H9 (cell line): ENCODE measurements at regions not wholly inside any gene's neighbourhood (a gene's known extent, or its start where the extent isn't known, plus 50 kb on each side); places are given as distances from the start of the nearest gene placed in this dataset.

ENCODE experiments used
- DNase-seq: peaks from one replicate; pipeline ENCODE4 v3.0.0-alpha.2; 2017
- H2AFZ ChIP-seq: one replicate; pipeline ENCODE4 v1.6.1; 2013; ENCODE audit warnings: mild to moderate bottlenecking, low read length, control low read depth, moderate library complexity
- H2AK5ac ChIP-seq: 2 replicates; pipeline ENCODE4 v1.6.1; 2013; ENCODE audit warnings: low read length, control low read depth, mixed read lengths; ENCODE audit not compliant: insufficient read length
- H2BK120ac ChIP-seq: one replicate; pipeline ENCODE4 v1.6.1; 2013; ENCODE audit warnings: low read depth, mild to moderate bottlenecking, low read length, control low read depth, inconsistent platforms; ENCODE audit not compliant: poor library complexity, severe bottlenecking
- H2BK12ac ChIP-seq: 2 replicates; pipeline ENCODE4 v1.6.1; 2013; ENCODE audit warnings: low read length, control low read depth, mixed read lengths, low read depth; ENCODE audit not compliant: insufficient read length
- H2BK15ac ChIP-seq: 2 replicates; pipeline ENCODE4 v1.6.1; 2013; ENCODE audit warnings: low read depth, low read length, control low read depth
- H2BK20ac ChIP-seq: one replicate; pipeline ENCODE4 v1.6.1; 2013; ENCODE audit warnings: low read depth, mild to moderate bottlenecking, low read length, control low read depth, inconsistent platforms; ENCODE audit not compliant: poor library complexity, severe bottlenecking
- H2BK5ac ChIP-seq: 2 replicates; pipeline ENCODE4 v1.6.1; 2013; ENCODE audit warnings: low read length, control low read depth, mixed read lengths; ENCODE audit not compliant: insufficient read length
- H3K14ac ChIP-seq: 2 replicates; pipeline ENCODE4 v1.6.1; 2013; ENCODE audit warnings: low read length, control low read depth; ENCODE audit not compliant: insufficient read depth
- H3K18ac ChIP-seq: 2 replicates; pipeline ENCODE4 v1.6.1; 2013; ENCODE audit warnings: low read depth, mild to moderate bottlenecking, mixed read lengths, low read length, control low read depth; ENCODE audit not compliant: insufficient read length
- H3K23ac ChIP-seq: 2 replicates; pipeline ENCODE4 v1.6.1; 2013; ENCODE audit warnings: low read length, control low read depth, mixed read lengths, low read depth; ENCODE audit not compliant: insufficient read length
- H3K23me2 ChIP-seq: 2 replicates; pipeline ENCODE4 v1.6.1; 2013; ENCODE audit warnings: low read depth, mild to moderate bottlenecking, mixed read lengths, low read length, control low read depth; ENCODE audit not compliant: insufficient read length, poor library complexity, severe bottlenecking
- H3K27ac ChIP-seq: 2 replicates; pipeline ENCODE4 v1.5.1; 2013; ENCODE audit warnings: low read length, control low read depth, mixed read lengths, low read depth; ENCODE audit not compliant: insufficient read length
- H3K27me3 ChIP-seq: 2 replicates; pipeline ENCODE4 v1.6.1; 2013; ENCODE audit warnings: low read length, control low read depth, inconsistent platforms; ENCODE audit not compliant: insufficient read depth
- H3K4ac ChIP-seq: 2 replicates; pipeline ENCODE4 v1.6.1; 2013; ENCODE audit warnings: low read depth, mild to moderate bottlenecking, control low read depth, inconsistent platforms, low read length, moderate library complexity
- H3K4me1 ChIP-seq: 2 replicates; pipeline ENCODE4 v1.6.1; 2013; ENCODE audit warnings: low read length, control low read depth, inconsistent platforms; ENCODE audit not compliant: insufficient read depth
- H3K4me2 ChIP-seq: 2 replicates; pipeline ENCODE4 v1.6.1; 2013; ENCODE audit warnings: low read length, control low read depth, mixed read lengths; ENCODE audit not compliant: insufficient read length, insufficient read depth
- H3K56ac ChIP-seq: 2 replicates; pipeline ENCODE4 v1.6.1; 2013; ENCODE audit warnings: low read depth, mild to moderate bottlenecking, mixed read lengths, low read length, control low read depth; ENCODE audit not compliant: insufficient read length
- H3K79me1 ChIP-seq: 2 replicates; pipeline ENCODE4 v1.6.1; 2013; ENCODE audit warnings: low read depth, mild to moderate bottlenecking, moderate library complexity, low read length, control low read depth, inconsistent platforms; ENCODE audit not compliant: insufficient read depth, poor library complexity, severe bottlenecking
- H3K79me2 ChIP-seq: 2 replicates; pipeline ENCODE4 v1.6.1; 2013; ENCODE audit warnings: low read length, control low read depth, inconsistent platforms; ENCODE audit not compliant: insufficient read depth
- H3K9ac ChIP-seq: 2 replicates; pipeline ENCODE4 v1.6.1; 2013; ENCODE audit warnings: low read length, control low read depth, mixed read lengths; ENCODE audit not compliant: insufficient read length; ENCODE audit errors: extremely low read depth
- H3K9me3 ChIP-seq: one replicate; pipeline ENCODE4 v1.6.1; 2013; ENCODE audit warnings: low read depth, low read length, inconsistent platforms; ENCODE audit not compliant: control insufficient read depth
- H3T11ph ChIP-seq: one replicate; pipeline ENCODE4 v1.6.1; 2013; ENCODE audit warnings: mild to moderate bottlenecking, low read length, control low read depth, inconsistent platforms
- H4K20me1 ChIP-seq: one replicate; pipeline ENCODE4 v1.6.1; 2013; ENCODE audit not compliant: control insufficient read depth, insufficient read length, insufficient read depth
- H4K5ac ChIP-seq: 2 replicates; pipeline ENCODE4 v1.6.1; 2013; ENCODE audit warnings: low read depth, mild to moderate bottlenecking, mixed read lengths, low read length, control low read depth; ENCODE audit not compliant: insufficient read length
- H4K8ac ChIP-seq: replicated peaks from 2 replicates; pipeline ENCODE4 v1.6.1; 2013; ENCODE audit warnings: low read length, control low read depth, mixed read lengths, low read depth; ENCODE audit not compliant: insufficient read length
- H4K91ac ChIP-seq: 2 replicates; pipeline ENCODE4 v1.6.1; 2013; ENCODE audit warnings: low read depth, mild to moderate bottlenecking, moderate library complexity, mixed read lengths, low read length, control low read depth; ENCODE audit not compliant: insufficient read length
- H3K27ac Mint-ChIP-seq, 3 experiments: 2 replicates in 2 of 3; 3 replicates in 1 of 3; pipeline ENCODE4 v1.8.0; 2020 to 2021; ENCODE audit warnings: mixed read lengths in 3 of 3, mild to moderate bottlenecking in 1 of 3, moderate library complexity in 1 of 3
- H3K27me3 Mint-ChIP-seq: 2 replicates; pipeline ENCODE4 v1.8.0; 2021; ENCODE audit warnings: low read depth, mild to moderate bottlenecking, moderate library complexity, mixed read lengths
- H3K36me3 Mint-ChIP-seq, 3 experiments: 2 replicates in 2 of 3; 3 replicates in 1 of 3; pipeline ENCODE4 v1.8.0; 2020 to 2021; ENCODE audit warnings: low read depth in 3 of 3, mixed read lengths in 3 of 3; ENCODE audit not compliant: insufficient read depth in 1 of 3
- H3K4me1 Mint-ChIP-seq, 2 experiments: 2 replicates each; pipeline ENCODE4 v1.8.0; 2020; ENCODE audit warnings: mixed read lengths in 2 of 2
- H3K4me3 Mint-ChIP-seq, 2 experiments: 2 replicates in 1 of 2; 3 replicates in 1 of 2; pipeline ENCODE4 v1.8.0; 2020 to 2021; ENCODE audit warnings: mild to moderate bottlenecking in 2 of 2, mixed read lengths in 2 of 2, moderate library complexity in 1 of 2
- H3K9me3 Mint-ChIP-seq, 2 experiments: 2 replicates in 1 of 2; 3 replicates in 1 of 2; pipeline ENCODE4 v1.8.0; 2020; ENCODE audit warnings: mild to moderate bottlenecking in 2 of 2, mixed read lengths in 2 of 2, moderate library complexity in 1 of 2
- CTCF ChIP-seq: fragments of 200-600 bp; sonication (generic); conservative IDR thresholded peaks from 3 replicates; pipeline ENCODE4 v1.8.0; 2021; ENCODE audit warnings: antibody characterized with exemption, mild to moderate bottlenecking
- WGBS: extraction: QIAGEN DNeasy Blood & Tissue Kit; methylation state at CpG from one replicate; pipeline ENCODE4 v1.1.7; 2013; ENCODE audit warnings: missing lambda C conversion rate, low lambda C conversion rate, mixed read lengths; ENCODE audit not compliant: insufficient read length; ENCODE audit errors: extremely low coverage; 5-methylcytosine and 5-hydroxymethylcytosine counted together

DNA sequence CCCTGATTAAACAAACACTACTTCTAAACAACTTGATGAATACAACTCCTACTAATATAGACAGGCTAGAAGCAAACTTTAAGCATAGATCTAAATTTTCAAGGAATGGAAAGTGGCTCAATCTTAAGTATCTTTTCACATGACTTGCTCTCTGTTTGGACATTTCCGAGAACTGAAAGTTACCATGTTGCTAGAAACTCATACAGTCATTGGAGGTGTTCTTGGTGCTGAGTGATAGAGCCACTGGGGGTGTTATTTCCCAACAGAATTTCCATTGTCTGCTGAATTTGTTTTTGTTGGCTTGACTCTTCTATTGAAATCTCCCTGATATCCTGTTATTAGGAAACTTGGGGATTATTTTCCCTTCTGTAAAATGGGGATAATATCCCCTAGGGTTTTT is 264.5 kb upstream of the RASGRP1 start:
- Mint-ChIP-seq H3K9me3 (peaks cover 14 to 17% of the 10 kb centered on the region in 2 experiments; a peak in 4 of 5 replicates), H3K27ac (no peak overlapping the region), H3K27me3 (no peaks in the 10 kb centered on the region), H3K4me3 (no peak overlapping the region), H3K36me3 (no peaks in the 10 kb centered on the region), H3K4me1 (peaks cover 5 to 6% of the 10 kb centered on the region in 2 experiments; a peak in 2 of 4 replicates)
- H3K9ac ChIP-seq: no peak overlapping the region
- no peaks in the 10 kb centered on the region for H3K27me3 ChIP-seq
- DNase-seq: no peak
- no peak overlapping the region for H2BK120ac ChIP-seq
- no peak overlapping the region for H3K18ac ChIP-seq
- no peak overlapping the region for H3T11ph ChIP-seq
- no peak overlapping the region for H2BK5ac ChIP-seq
- H4K91ac ChIP-seq: no peak overlapping the region
- H3K23ac ChIP-seq: no peak overlapping the region
- H3K79me1 ChIP-seq: no peaks in the 10 kb centered on the region
- no peak overlapping the region for H4K5ac ChIP-seq
- no peak overlapping the region for H3K4ac ChIP-seq
- no peaks in the 10 kb centered on the region for H3K79me2 ChIP-seq
- H4K20me1 ChIP-seq: no peaks in the 10 kb centered on the region
- H3K56ac ChIP-seq: no peak overlapping the region
- H3K23me2 ChIP-seq: no peaks in the 10 kb centered on the region
- no peak overlapping the region for H3K27ac ChIP-seq
- no peak overlapping the region for H2BK15ac ChIP-seq
- peaks cover 2% of the 10 kb centered on the region; the same call in 1 of the 2 replicates for H3K4me1 ChIP-seq
- H2BK12ac ChIP-seq: no peak overlapping the region
- no peaks in the 10 kb centered on the region for H3K9me3 ChIP-seq
- no peak overlapping the region for H2BK20ac ChIP-seq
- H4K8ac ChIP-seq: no peak overlapping the region
- no peak overlapping the region for H2AK5ac ChIP-seq
- TF ChIP-seq CTCF: no peak
- H2AFZ ChIP-seq: no peak overlapping the region
- WGBS: no CpG with 5 or more reads among the region's 1 CpG
- no peak overlapping the region for H3K14ac ChIP-seq
- H3K4me2 ChIP-seq: no peak overlapping the region
